Upper lobe of right lung (tissue), 1 donor: ENCODE measurements at regions not wholly inside any gene's neighbourhood (a gene's known extent, or its start where the extent isn't known, plus 50 kb on each side); places are given as distances from the start of the nearest gene placed in this dataset.

ENCODE experiments used
- ATAC-seq: fragments of 200-7000 bp; cut with Tn5 transposase; one replicate; pipeline ENCODE4 v1.9.1; 2020; ENCODE audit warnings: mild to moderate bottlenecking, moderate library complexity
- DNase-seq: peaks from one replicate; pipeline ENCODE4 v3.0.0-alpha.2; 2020
- H3K27ac ChIP-seq: fragments of 200-600 bp; one replicate; pipeline ENCODE4 v1.8.0; 2022
- H3K27me3 ChIP-seq: fragments of 200-600 bp; one replicate; pipeline ENCODE4 v1.8.0; 2022; ENCODE audit warnings: mild to moderate bottlenecking
- H3K36me3 ChIP-seq: fragments of 200-600 bp; one replicate; pipeline ENCODE4 v1.8.0; 2022
- H3K4me1 ChIP-seq: fragments of 200-600 bp; one replicate; pipeline ENCODE4 v1.8.0; 2022
- H3K4me3 ChIP-seq: fragments of 200-600 bp; one replicate; pipeline ENCODE4 v1.8.0; 2022; ENCODE audit warnings: mild to moderate bottlenecking
- H3K9me3 ChIP-seq: fragments of 200-600 bp; one replicate; pipeline ENCODE4 v1.8.0; 2022
- CTCF ChIP-seq: fragments of 200-600 bp; IDR thresholded peaks from one replicate; pipeline ENCODE4 v1.8.0; 2022; ENCODE audit warnings: antibody characterized with exemption
- intact Hi-C: fragments of 100-400 bp; cut with DNase I; formaldehyde crosslinking; loops from one replicate; pipeline ENCODE4 v1.11.0; 2022
- donor health status: DM: no; HTN: yes; CAD: no; lungs with severe emphysema.

- no peak for ATAC-seq
- no peaks in the 10 kb centered on the region for H3K9me3 ChIP-seq
- H3K36me3 ChIP-seq: no peaks in the 10 kb centered on the region
- H3K27me3 ChIP-seq: no peaks in the 10 kb centered on the region
- intact Hi-C loops: no loop called here
- TF ChIP-seq CTCF: no peak
- DNase-seq: no peak
- H3K4me1 ChIP-seq: no peaks in the 10 kb centered on the region
- no peak overlapping the region for H3K27ac ChIP-seq
- no peak overlapping the region for H3K4me3 ChIP-seq
Measured at GRCh38 chr13:78402708-78403400, 200.5 kb downstream of the POU4F1 start.

GRCh38 chr13:78401873-78402707, 201.3 kb downstream of the POU4F1 start:
- no peak for ATAC-seq
- H3K4me1 ChIP-seq: no peaks in the 10 kb centered on the region
- no peak overlapping the region for H3K27ac ChIP-seq
- no peak for DNase-seq
- intact Hi-C loops: no loop called here
- H3K27me3 ChIP-seq: no peaks in the 10 kb centered on the region
- no peak overlapping the region for H3K4me3 ChIP-seq
- TF ChIP-seq CTCF: no peak
- no peaks in the 10 kb centered on the region for H3K36me3 ChIP-seq
- H3K9me3 ChIP-seq: no peaks in the 10 kb centered on the region

GRCh38 chr13:78398743-78399410, 204.5 kb downstream of the POU4F1 start:
- no peak overlapping the region for H3K4me3 ChIP-seq
- no peak overlapping the region for H3K27ac ChIP-seq
- no peaks in the 10 kb centered on the region for H3K27me3 ChIP-seq
- no peaks in the 10 kb centered on the region for H3K9me3 ChIP-seq
- ATAC-seq: no peak
- no peak for TF ChIP-seq CTCF
- H3K4me1 ChIP-seq: no peaks in the 10 kb centered on the region
- no peaks in the 10 kb centered on the region for H3K36me3 ChIP-seq
- DNase-seq: no peak
- intact Hi-C loops: no loop called here

GRCh38 chr13:78393286-78394142, 209.8 kb downstream of the POU4F1 start:
- H3K27ac ChIP-seq: no peak overlapping the region
- no peaks in the 10 kb centered on the region for H3K4me1 ChIP-seq
- intact Hi-C loops: no loop called here
- no peak for TF ChIP-seq CTCF
- no peaks in the 10 kb centered on the region for H3K9me3 ChIP-seq
- ATAC-seq: no peak
- H3K4me3 ChIP-seq: no peak overlapping the region
- no peaks in the 10 kb centered on the region for H3K36me3 ChIP-seq
- H3K27me3 ChIP-seq: no peaks in the 10 kb centered on the region
- DNase-seq: no peak

- intact Hi-C loops: no loop called here
- ATAC-seq: no peak
Measured at GRCh38 chr13:78383899-78384298, 219.5 kb downstream of the POU4F1 start.

More at GRCh38 chr13:78383899-78384298, 219.5 kb downstream of the POU4F1 start:
- no peaks in the 10 kb centered on the region for H3K36me3 ChIP-seq
- no peak for TF ChIP-seq CTCF
- no peaks in the 10 kb centered on the region for H3K9me3 ChIP-seq
- no peaks in the 10 kb centered on the region for H3K27me3 ChIP-seq
- DNase-seq: no peak
- no peak overlapping the region for H3K4me3 ChIP-seq
- H3K27ac ChIP-seq: no peak overlapping the region
- no peaks in the 10 kb centered on the region for H3K4me1 ChIP-seq
